ENCODE measurements at regions not wholly inside any gene's neighbourhood (a gene's known extent, or its start where the extent isn't known, plus 50 kb on each side); places are given as distances from the start of the nearest gene placed in this dataset.

DNA sequence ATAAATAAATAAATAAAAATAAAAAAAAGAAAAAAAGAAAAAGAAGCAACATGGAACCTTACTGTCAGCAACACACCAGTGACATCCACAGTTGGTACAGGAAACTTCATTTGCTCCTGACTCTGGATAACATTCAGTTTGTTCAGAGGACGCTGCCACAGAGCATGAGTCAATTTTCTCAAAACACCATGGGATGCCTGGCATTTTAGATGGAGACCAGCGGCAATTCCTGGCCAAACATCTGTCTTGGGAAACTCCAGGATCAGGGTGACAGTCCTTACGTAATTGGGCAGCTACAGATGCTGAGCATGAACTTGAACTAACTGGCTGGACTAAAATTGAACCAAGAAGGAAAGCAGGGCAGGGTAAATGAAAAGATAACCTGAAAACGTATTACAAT lies 166.2 kb upstream of the CPNE8 start:
- TF ChIP-seq YY1 (IDR thresholded peaks at IDR 0.05; ENCODE audit: insufficient read depth, insufficient read length) (no peak), ZNF274 (IDR thresholded peaks at IDR 0.05; ENCODE audit: low read depth, low read length) (no peak)
